HG03025 (cell line): ENCODE measurements at regions not wholly inside any gene's neighbourhood (a gene's known extent, or its start where the extent isn't known, plus 50 kb on each side); places are given as distances from the start of the nearest gene placed in this dataset.
"Not testable (repeated sequence)": the region's sequence is repeated elsewhere in the genome, so short reads cannot be mapped to it uniquely, and the experiment has no call there.

Source experiments
- ATAC-seq: cut with Tn5 transposase; IDR thresholded peaks from one replicate; pipeline ENCODE4 v1.9.1; 2021; ENCODE audit warnings: mild to moderate bottlenecking, moderate library complexity; ENCODE audit not compliant: unreplicated experiment, low FRiP score

DNA sequence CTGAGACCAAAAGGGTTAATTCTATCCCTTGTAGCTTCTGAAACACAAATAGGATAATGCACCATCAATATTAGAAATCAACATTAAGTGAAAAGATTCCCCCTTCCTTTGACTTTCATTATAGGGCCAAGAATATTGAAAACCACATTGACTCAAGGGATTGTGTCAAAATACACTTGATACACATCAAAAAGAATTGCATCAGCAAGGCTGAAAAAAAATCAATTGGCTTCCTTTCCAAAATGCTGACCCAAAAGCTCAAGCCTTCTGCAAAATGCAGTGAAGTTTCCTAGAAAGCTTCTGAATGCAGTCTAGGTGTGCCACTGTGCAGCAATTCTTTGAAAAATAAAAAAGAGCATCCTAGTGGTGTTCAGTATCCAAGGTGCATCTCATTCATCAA is 674.4 kb downstream of the TOX3 start:
- ATAC-seq, result no peak

DNA sequence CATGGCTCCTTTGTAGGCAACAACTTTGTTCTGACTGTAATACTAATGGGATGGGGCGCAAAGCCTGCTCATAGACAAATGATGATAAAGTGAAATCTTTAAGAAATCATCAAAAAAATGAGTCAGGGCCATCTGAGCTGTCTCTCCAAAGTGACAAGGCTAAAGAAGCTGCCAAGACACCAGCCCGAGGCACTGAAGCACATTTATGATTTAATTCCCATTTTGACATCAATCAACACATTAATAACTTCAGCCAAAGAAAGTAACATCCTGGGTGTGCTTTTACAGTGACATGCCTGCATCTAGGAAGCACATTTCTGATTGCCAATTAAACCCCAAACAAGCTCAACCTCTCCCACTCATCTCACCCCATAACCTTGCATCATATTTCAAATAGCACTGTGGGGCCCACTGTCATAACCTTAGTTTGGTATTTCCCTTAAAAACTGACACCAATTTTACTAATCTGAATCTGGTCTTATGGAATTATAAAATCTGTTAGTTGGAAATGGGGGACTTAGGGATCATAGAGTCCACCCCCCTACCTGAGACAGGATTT is 676.6 kb downstream of the TOX3 start:
- ATAC-seq, result no peak

DNA sequence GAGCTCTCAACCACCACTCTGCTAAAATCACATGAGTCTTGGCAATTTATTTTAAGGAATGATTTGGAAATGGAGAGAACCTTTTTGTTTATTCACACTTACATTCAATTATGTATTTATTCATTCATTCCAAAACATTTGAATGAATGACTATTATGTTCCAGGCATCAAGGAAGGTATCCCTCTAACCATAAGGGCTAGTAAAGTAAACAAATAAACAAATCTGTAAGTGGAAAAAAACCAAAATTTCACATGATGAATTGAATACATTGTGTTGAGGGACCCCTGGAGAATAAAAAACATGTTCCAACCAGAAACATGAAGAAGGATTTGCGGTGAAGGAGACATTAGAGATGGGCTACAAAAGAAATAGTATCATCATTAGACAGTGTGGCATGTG is 677.8 kb downstream of the TOX3 start:
- ATAC-seq, result no peak

DNA sequence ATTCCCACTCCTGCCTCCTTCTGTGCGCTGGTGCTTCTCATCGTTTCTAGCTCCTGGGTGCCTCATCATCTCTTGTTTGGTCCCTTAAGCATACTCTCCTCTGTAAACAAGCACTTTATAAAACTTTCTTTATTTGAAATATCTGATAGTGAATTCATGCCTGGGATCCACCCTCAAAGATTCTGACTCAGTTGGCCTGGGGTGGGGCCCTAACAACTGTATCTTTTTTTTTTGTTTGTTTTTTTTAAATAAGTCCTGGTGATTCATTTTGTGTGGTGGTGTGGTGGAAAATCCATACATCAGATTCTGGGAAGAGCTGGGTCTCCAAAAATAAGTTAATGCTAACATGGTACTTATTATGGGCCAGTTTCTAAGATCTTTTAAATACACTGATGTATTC is 678.3 kb downstream of the TOX3 start:
- ATAC-seq, result no peak

DNA sequence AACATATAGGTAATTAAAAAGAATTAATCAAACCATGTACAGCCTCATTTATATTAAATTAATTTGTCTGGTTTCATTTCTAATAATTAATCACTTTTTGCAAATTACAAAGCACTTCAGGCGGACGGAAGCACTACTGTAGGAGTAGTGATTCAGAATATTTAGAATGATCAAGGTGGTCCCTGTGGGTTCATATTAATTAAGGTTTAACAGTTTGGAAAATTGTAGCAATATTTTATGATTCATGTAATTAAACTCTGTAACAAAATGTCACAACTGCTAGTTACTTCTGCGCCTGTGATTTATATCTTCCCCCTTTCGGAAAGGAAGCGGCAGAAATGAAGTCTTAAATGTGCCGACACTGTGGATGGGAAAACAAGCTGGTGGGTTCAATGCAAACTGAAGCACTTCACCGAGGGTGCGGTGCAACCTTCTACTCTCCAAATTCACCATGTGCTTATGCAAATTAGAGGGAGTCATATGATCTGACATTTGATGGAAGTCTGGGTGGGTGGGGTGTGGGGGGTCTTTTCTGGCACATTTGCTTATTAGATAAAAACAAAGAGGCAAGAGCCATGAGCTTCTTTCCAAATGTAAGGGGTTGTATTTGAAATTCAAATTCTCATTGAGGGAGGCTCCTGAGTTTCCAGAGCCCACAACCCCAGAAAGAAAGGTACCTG is 679.4 kb downstream of the TOX3 start:
- no peak for ATAC-seq

DNA sequence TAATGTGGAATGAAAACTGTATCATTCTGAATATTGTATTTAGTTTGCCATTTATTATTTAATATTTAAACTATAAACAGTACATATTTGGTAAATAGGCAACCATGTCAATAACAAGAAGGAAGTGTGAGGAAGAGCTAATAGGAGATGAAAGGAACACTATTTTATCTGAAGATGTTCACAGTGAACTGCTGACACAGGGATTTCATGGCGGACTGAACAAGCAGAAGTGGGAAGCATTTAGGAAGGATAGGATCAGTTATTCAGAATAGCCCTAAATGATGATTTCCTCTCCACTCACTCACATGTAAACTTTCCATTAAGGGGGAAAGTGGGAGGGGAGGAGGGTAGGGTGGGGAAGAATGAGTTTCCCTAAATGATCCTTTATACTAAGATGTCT is 682.4 kb downstream of the TOX3 start:
- ATAC-seq, result no peak

DNA sequence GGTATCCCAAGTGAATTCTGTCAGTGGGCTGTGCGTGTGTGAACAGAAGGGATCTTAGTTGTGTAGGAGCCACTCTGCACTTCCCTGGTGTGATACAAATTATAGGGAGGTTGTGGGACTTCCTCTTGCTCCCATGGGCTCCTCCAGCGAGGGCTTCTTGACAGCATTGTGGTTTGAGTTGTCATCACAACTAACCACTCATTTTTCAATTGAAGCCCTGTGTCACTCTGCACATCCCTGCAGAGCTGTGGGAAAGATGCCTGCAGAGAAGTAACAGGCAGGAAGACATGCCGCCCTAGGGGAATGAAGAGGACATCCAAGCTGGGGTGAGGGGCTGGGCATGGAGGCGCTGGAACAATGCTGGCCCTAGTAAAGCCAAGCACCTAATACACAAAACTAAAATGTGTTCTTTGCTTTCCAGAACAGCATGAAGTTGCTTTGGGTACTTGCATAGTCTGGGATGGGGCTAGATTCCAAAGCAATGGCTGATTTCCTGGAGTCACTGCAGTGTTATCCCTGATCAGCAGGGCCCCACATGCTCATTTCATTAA is 692.5 kb downstream of the TOX3 start:
- no peak for ATAC-seq

DNA sequence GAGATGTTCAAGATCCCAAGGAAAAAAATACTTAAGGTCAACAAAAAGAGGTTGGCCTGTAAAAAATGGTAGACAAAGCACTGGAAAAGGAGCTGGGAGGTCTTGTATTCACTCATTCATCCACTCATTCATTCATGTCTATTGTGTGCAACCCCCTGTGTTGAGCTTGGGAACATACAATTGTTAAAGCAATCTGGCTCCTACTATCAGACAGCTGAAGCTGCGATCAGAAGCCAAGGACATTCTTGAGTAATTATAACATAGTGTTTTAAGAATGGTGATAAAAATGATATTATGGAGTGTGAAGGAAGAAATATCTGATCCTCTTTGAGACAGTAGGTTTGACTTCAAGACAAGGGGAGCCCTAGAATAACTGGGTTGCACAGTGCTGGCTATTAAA is 693.4 kb downstream of the TOX3 start:
- ATAC-seq, result no peak

DNA sequence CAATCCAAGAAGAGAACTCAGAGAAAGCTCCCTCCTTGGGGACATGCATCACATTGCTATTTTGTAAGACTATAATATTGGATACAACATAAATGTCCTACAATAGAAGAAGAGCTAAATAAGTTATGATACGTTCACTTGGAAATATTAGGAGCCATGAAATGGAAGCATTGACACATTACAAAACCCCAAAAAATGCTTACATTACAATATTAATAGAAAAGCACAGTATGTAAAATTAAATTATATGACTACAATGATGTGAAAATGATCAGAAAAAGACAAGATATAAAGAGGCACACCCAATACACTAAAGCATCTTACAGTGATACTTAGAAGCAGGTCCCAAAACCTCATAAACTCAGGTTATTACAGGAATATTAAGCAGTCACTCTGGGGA is 694.1 kb downstream of the TOX3 start:
- ATAC-seq, result no peak

DNA sequence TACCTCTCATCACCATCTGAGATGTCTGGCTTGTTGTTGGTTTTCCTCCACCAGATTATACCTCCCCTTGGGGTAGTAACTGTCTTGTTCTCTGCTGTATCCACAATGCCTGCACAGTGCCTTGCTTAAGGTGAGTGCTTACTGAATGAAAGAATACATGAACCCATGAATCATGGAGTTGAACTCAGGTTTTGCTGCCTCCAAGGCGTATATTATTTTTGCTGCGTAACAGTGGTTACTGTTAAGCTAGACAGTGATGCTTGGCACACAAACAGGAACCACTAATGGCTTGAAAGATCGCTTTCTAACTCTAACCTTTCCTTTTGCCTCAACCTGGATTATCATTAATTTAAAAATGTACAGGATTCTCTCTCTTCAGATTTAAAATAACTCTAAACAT is 695.8 kb downstream of the TOX3 start:
- ATAC-seq, result no peak

DNA sequence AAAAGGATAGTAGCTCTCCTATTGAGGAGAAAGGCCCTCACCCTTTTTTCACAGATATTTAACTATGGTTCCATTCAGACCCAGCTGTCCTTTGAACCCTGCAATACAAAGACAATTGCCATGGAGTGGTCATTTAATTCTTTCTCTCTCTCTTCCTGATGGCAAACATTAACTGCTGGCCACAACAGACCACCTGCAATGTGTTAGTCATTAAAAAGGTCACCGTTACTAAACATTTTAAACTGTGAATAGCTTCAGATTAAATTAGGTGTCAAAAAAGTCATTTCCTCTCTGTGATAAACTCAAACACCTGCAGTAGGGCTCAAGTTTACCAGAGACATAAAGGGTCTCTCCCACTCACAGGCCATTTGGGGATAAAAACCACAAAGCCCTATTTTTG is 697.2 kb downstream of the TOX3 start:
- ATAC-seq, result no peak

DNA sequence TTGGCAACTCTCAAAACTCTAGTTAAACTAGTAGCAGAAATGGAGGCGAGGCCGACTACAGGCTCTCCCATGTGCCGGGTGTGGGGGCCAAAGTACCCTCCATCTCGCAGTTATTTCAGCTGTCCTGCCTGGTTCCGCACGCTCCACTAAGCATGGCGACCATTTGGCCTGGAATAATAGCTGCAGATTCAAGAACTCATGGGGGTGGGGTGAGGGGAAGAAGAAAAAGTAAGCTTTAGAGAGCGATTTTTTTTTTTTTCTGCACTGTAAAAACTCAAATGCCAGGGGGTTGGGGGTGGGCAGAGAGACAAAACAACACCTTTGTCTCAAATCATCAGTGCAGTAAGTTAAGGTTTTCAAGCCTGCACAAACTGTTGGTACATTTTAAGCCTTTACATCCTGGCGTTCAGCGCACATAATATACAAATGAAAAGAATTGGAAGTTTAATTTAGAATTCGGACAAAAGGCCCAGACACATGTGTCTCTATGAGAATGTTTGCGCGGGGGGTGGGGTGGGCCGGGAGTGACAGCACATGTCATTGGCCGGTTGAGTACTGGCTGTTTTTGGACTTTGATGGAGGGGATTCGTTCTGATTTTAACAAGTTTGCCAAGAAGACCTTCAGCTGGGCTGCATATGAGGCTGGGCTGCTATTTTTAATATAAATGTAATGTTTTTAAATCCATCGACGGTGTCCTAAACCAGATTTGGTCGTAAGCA is 694.7 kb upstream of the SALL1 start:
- ATAC-seq, result no peak

DNA sequence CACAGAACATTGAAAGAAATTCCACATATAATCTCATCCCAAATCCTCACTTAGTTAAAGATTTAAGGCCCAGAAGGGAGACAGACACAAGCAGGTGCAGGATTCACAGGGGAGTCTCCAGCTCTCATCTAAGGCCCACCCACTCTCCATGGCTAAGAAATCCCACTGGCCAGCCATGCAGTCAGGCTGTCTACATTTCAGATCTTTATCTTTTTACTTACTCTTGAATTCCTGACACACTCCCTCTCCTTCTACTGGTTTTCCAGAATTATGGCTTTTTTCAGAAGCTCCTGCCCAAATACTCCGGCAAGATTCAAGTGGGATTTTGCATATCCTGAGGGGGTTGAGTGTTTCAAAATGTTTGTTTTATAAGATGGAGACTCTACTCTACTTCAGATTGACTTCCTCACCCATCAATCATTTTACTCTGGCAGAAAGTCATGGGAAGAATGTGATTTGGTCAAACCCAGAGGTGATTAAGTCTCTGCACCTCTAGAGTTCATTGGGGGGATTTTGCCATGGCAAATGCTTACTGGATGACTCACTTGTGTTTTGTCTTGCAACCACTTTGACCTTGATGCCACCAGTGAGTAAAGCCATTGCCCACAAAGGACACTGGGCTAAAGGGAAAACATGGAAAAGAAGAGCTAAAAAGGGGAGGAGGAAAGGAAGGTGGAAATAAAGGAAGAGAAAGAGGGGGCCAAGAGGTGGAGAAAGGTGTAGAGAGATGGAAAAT is 688.8 kb upstream of the SALL1 start:
- no peak for ATAC-seq

DNA sequence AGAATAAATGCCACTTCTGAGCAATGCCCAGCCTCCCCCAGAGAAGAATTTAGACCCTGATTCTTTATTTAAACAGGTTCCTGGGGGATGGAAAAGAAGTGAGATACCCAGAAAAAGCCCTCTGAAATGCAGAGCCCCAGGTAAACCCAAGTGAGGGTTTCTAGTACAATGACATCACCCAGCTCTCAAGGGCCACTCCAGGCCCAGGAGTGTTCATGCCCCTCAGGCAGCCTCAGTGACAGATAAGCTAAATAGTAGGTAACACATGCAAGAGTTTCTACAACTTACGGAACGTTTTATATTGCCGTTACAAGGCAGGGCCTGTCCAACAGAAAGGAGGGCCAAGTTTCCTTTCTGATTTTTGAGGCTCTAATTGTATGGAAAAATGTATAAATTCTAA is 683.7 kb upstream of the SALL1 start:
- no peak for ATAC-seq

DNA sequence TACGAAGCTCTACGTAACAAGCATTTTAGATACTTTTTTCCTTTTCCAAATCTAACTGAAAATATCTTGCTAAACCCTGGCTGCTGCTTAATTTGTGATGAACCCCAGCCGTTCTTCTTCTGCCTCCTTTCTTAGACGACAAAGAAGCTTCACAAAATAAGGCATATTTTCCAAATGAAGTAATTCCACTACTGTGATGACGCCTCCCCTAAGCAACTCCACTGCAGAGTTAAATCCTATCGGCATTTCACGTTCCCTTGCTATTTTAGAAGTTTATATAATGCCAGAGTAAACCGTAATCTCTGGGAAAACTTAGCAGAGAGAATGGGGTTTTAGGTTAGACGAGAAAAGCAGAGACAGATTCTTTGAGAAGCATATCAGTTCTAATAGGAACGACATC is 683.1 kb upstream of the SALL1 start:
- no peak for ATAC-seq

DNA sequence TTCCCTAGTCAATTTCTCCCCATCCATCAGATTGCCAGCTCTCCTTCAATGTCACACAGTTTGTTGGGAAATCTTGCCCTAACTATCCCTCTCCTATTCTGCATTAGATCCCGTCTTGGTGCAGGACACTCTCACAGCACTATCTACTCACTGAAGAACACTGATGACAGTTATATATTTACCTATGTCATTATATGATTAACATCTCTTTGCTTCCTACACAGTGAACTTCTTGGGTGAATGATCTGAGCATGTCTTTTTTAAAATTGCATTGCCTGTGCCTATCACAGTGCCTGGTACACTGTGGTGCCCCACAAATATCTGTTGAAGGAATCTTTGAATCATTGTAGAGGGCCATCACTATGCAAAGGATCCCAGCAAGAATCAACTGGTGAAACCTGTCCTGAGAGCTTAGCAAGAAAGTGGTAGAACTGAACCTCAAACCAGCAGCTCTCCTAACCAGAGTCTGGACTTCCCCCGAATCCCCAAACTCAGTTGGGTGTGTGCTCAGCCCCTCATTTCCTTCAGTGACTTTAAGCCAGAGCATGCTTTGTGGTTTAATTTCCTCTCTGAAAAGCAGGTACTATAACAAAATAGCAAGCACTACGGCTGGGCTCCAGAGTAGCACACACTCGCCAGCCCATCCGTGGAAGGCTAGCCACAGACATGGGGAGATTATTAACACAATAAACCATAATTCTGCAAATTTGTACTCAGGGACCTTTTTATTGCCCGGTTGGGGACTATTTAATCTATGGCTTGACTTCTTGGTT is 680.7 kb upstream of the SALL1 start:
- ATAC-seq, result no peak

DNA sequence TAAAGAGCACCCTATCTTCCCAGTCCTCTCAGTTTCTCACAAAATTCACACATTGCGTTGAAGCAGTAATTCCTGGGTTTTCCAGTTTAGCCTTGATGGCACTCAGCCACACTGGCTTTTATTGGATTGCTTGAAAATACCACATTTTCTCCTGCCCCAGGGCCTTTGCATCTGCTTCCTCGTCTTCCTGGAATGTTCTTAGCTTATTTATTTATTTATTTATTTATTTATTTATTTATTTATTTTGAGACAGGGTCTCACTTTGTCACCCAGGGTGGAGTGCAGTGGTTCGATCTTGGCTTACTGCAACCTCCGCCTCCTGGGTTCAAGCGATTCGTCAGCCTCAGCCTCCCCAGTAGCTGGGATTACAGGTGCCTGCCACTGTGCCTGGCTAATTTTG is 680.0 kb upstream of the SALL1 start:
- ATAC-seq, result not testable (repeated sequence)

DNA sequence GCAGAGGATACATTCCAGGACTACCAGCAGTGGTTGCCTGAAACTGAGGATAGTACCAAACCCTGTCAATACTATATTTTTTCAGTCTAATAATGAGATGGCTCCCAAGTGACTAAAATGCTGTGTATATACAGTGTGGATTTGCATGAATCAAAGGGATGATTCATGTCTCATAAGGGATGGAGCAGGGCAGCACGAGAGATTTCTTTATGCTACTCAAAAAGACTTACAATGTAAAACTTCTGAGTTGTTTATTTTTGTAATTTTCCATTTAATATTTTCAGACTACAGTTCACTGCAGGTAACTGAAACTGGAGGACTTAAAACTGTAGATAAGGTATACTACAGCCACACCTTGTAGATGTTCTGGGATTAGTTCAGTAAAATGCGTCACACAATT is 674.7 kb upstream of the SALL1 start:
- no peak for ATAC-seq

DNA sequence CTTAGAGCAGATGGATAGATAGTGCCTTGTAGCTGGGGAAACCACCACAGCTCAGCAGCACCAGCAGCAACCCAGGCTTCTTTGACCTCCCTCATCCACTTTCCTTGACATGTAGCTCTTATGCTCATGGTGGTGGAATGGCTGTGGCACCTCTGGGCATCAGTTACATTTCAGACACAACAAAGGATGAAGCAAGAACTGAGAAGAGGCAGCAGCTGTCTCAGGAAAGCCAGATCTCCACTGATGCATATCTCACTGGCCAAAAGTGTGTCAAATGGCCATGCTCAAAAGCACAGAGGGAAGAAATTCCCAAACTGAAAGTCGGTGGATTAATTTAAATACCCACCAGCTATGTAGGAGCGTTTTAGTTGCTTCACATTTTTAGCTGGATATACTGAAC is 671.4 kb upstream of the SALL1 start:
- no peak for ATAC-seq

DNA sequence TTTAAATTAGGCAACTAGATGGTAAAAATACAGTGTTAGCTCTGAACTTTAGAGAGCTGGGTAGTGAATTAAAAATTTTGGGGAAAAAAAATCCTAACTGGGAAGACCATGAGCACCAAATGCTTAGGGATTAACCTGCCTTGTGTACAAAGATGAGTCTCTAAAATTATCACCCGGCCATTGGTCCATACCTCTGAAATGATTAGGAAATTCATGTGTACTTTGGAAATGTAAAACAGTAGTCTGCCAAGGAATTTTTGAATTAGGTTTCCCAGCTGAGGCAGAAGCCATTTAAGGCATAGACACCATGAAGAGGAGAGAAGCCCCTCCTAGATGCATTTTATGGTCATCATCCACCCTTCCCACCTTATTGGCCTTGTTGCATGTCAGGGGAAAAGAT is 670.5 kb upstream of the SALL1 start:
- no peak for ATAC-seq
